CD4-positive, alpha-beta T cell treated with Interleukin-21 for 1 hour (primary cell): ENCODE measurements at regions not wholly inside any gene's neighbourhood (a gene's known extent, or its start where the extent isn't known, plus 50 kb on each side); places are given as distances from the start of the nearest gene placed in this dataset.
A peak's percentile ranks its signal among the peaks of the same experiment; 100 is the strongest.

Source experiments
- DNase-seq: peaks from one replicate; pipeline ENCODE4 v3.0.0-alpha.2; 2020

GRCh38 chr9:1434811-1435210 is 384.7 kb downstream of the DMRT2 start:
- DNase-seq, result no peak

- DNase-seq, result no peak
These were observed 390.1 kb downstream of the DMRT2 start for GRCh38 chr9:1440256-1440655.

- no peak for DNase-seq
These were observed 391.9 kb downstream of the DMRT2 start for GRCh38 chr9:1442105-1442504.

GRCh38 chr9:1443450-1443849 is 393.3 kb downstream of the DMRT2 start:
- no peak for DNase-seq

GRCh38 chr9:1446671-1447070 is 396.5 kb downstream of the DMRT2 start:
- DNase-seq, result no peak

- DNase-seq, result no peak
These were observed 403.5 kb downstream of the DMRT2 start for GRCh38 chr9:1453636-1454035.

GRCh38 chr9:1454211-1454610 is 404.1 kb downstream of the DMRT2 start:
- no peak for DNase-seq

- no peak for DNase-seq
These were observed 404.6 kb downstream of the DMRT2 start for GRCh38 chr9:1454616-1455347.

- DNase-seq, result no peak
These were observed 405.6 kb downstream of the DMRT2 start for GRCh38 chr9:1455766-1456165.

GRCh38 chr9:1456301-1457024 is 406.3 kb downstream of the DMRT2 start:
- DNase-seq, result no peak

- DNase-seq, result no peak
These were observed 407.3 kb downstream of the DMRT2 start for GRCh38 chr9:1457460-1457859.

- DNase-seq, result no peak
These were observed 408.3 kb downstream of the DMRT2 start for GRCh38 chr9:1458503-1458902.

- peak; percentile 11 for DNase-seq
These were observed 410.1 kb downstream of the DMRT2 start for GRCh38 chr9:1460143-1460769.

- DNase-seq, result no peak
These were observed 411.7 kb downstream of the DMRT2 start for GRCh38 chr9:1461812-1462211.

GRCh38 chr9:1462626-1463308 is 412.6 kb downstream of the DMRT2 start:
- DNase-seq, result no peak

GRCh38 chr9:1469996-1470395 is 419.8 kb downstream of the DMRT2 start:
- DNase-seq, result no peak

- DNase-seq, result no peak
These were observed 423.9 kb downstream of the DMRT2 start for GRCh38 chr9:1473956-1474634.

GRCh38 chr9:1474671-1475070 is 424.5 kb downstream of the DMRT2 start:
- no peak for DNase-seq

GRCh38 chr9:1490341-1491232 is 440.4 kb downstream of the DMRT2 start:
- DNase-seq, result no peak

GRCh38 chr9:1492156-1492555 is 442.0 kb downstream of the DMRT2 start:
- no peak for DNase-seq

- no peak for DNase-seq
These were observed 445.3 kb downstream of the DMRT2 start for GRCh38 chr9:1495282-1496030.
